Osteoblast (primary cell): ENCODE measurements at regions not wholly inside any gene's neighbourhood (a gene's known extent, or its start where the extent isn't known, plus 50 kb on each side); places are given as distances from the start of the nearest gene placed in this dataset.

Experiments used
- DNase-seq: peaks from one replicate; pipeline ENCODE4 v3.0.0; 2011; ENCODE audit warnings: low spot score, mixed read lengths; ENCODE audit not compliant: insufficient read length; ENCODE audit errors: missing footprints
- H2AFZ ChIP-seq: 2 replicates; pipeline ENCODE4 v1.6.0; 2011; ENCODE audit warnings: mild to moderate bottlenecking, low read length
- H3K27ac ChIP-seq: 2 replicates; pipeline ENCODE4 v1.5.1; 2011; ENCODE audit warnings: mild to moderate bottlenecking, low read depth, low read length, moderate library complexity
- H3K27me3 ChIP-seq: 2 replicates; pipeline ENCODE4 v1.6.0; 2012; ENCODE audit warnings: mild to moderate bottlenecking, control low read depth, inconsistent platforms, low read length, moderate library complexity; ENCODE audit not compliant: insufficient read depth
- H3K36me3 ChIP-seq: 2 replicates; pipeline ENCODE4 v1.5.1; 2011; ENCODE audit warnings: mild to moderate bottlenecking, low read length, control low read depth, moderate library complexity; ENCODE audit not compliant: insufficient read depth
- H3K4me1 ChIP-seq: 2 replicates; pipeline ENCODE4 v1.5.1; 2011; ENCODE audit warnings: mild to moderate bottlenecking, low read length, control low read depth, moderate library complexity; ENCODE audit not compliant: insufficient read depth
- H3K4me2 ChIP-seq: 2 replicates; pipeline ENCODE4 v1.6.0; 2011; ENCODE audit warnings: mild to moderate bottlenecking, low read length; ENCODE audit not compliant: insufficient read depth
- H3K4me3 ChIP-seq: fragments of 200-600 bp; sonication (generic); 3 replicates; pipeline ENCODE4 v1.5.1; 2012; ENCODE audit warnings: mild to moderate bottlenecking, low read length, inconsistent platforms; ENCODE audit not compliant: insufficient read depth
- H3K79me2 ChIP-seq: 2 replicates; pipeline ENCODE4 v1.6.0; 2012; ENCODE audit warnings: mild to moderate bottlenecking, low read length, control low read depth, inconsistent platforms; ENCODE audit not compliant: insufficient read depth
- H3K9me3 ChIP-seq: 2 replicates; pipeline ENCODE4 v1.5.1; 2011; ENCODE audit warnings: low read depth, low read length, control low read depth
- H4K20me1 ChIP-seq: 2 replicates; pipeline ENCODE4 v1.6.0; 2012; ENCODE audit warnings: mild to moderate bottlenecking, low read length, control low read depth; ENCODE audit not compliant: insufficient read depth
- TF ChIP-seq, protein P1 (sequence below): IDR thresholded peaks from 2 replicates; pipeline ENCODE4 v1.5.1; 2011; ENCODE audit warnings: mild to moderate bottlenecking, low read depth, low read length, moderate library complexity; ENCODE audit errors: extremely low read depth

- Histone ChIP-seq H3K4me1 (no peaks in the 10 kb centered on the region), H3K27ac (no peak overlapping the region), H3K9me3 (peaks cover 9% of the 10 kb centered on the region), H3K36me3 (no peaks in the 10 kb centered on the region), H3K27me3 (no peaks in the 10 kb centered on the region), H3K79me2 (no peaks in the 10 kb centered on the region), H4K20me1 (no peaks in the 10 kb centered on the region), H3K4me2 (no peak overlapping the region), H3K4me3 (no peak overlapping the region), H2AFZ (no peak overlapping the region)
- no peak for DNase-seq
- TF ChIP-seq, protein P1, sequence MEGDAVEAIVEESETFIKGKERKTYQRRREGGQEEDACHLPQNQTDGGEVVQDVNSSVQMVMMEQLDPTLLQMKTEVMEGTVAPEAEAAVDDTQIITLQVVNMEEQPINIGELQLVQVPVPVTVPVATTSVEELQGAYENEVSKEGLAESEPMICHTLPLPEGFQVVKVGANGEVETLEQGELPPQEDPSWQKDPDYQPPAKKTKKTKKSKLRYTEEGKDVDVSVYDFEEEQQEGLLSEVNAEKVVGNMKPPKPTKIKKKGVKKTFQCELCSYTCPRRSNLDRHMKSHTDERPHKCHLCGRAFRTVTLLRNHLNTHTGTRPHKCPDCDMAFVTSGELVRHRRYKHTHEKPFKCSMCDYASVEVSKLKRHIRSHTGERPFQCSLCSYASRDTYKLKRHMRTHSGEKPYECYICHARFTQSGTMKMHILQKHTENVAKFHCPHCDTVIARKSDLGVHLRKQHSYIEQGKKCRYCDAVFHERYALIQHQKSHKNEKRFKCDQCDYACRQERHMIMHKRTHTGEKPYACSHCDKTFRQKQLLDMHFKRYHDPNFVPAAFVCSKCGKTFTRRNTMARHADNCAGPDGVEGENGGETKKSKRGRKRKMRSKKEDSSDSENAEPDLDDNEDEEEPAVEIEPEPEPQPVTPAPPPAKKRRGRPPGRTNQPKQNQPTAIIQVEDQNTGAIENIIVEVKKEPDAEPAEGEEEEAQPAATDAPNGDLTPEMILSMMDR: no peak
Observed at GRCh38 chr9:28600226-28600625, 1026.9 kb upstream of the C9orf72 start.

DNA sequence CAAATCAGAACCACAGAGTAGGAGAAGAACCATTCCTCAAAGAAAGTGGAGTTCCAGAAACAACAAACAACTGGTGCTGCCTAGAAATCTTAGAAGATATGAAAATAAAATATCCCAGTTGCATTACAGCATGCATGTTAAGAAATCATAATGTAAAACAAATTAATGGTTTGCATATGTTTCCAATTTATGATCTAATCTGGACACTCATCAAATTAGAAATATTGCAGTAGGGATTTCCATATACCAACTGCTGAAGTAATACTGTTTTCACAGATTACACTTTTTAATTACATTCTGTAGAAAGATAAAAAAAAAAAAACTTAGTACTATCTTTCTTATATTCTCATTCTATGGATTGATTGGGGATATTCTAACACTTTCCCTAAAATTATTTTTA, 1034.6 kb upstream of the C9orf72 start:
- Histone ChIP-seq H3K4me2 (no peak overlapping the region), H4K20me1 (no peaks in the 10 kb centered on the region), H3K27ac (no peak overlapping the region), H2AFZ (no peak overlapping the region), H3K4me3 (no peak overlapping the region), H3K27me3 (no peaks in the 10 kb centered on the region), H3K36me3 (no peaks in the 10 kb centered on the region), H3K4me1 (no peaks in the 10 kb centered on the region), H3K9me3 (peaks cover 3% of the 10 kb centered on the region), H3K79me2 (no peaks in the 10 kb centered on the region)
- TF ChIP-seq, protein P1: no peak
- no peak for DNase-seq

GRCh38 chr9:28610339-28610738, 1037.1 kb upstream of the C9orf72 start:
- H3K4me3 ChIP-seq: no peak overlapping the region

GRCh38 chr9:28616310-28616709, 1043.0 kb upstream of the C9orf72 start:
- Histone ChIP-seq H3K27me3 (no peaks in the 10 kb centered on the region), H3K36me3 (no peaks in the 10 kb centered on the region), H2AFZ (no peak overlapping the region), H3K27ac (no peak overlapping the region), H3K4me1 (no peaks in the 10 kb centered on the region), H3K4me3 (no peak overlapping the region), H3K79me2 (no peaks in the 10 kb centered on the region), H4K20me1 (no peaks in the 10 kb centered on the region), H3K4me2 (no peak overlapping the region), H3K9me3 (no peaks in the 10 kb centered on the region)
- DNase-seq: peak; percentile 2
- TF ChIP-seq, protein P1: no peak

More at GRCh38 chr9:28610339-28610738, 1037.1 kb upstream of the C9orf72 start:
- no peak for DNase-seq
- Histone ChIP-seq H3K79me2 (no peaks in the 10 kb centered on the region), H3K27ac (no peak overlapping the region), H3K4me2 (no peak overlapping the region), H4K20me1 (no peaks in the 10 kb centered on the region), H3K9me3 (no peaks in the 10 kb centered on the region), H3K4me1 (no peaks in the 10 kb centered on the region), H3K36me3 (no peaks in the 10 kb centered on the region), H2AFZ (no peak overlapping the region), H3K27me3 (no peaks in the 10 kb centered on the region)
- TF ChIP-seq, protein P1: no peak
